ENCODE measurements at regions not wholly inside any gene's neighbourhood (a gene's known extent, or its start where the extent isn't known, plus 50 kb on each side); places are given as distances from the start of the nearest gene placed in this dataset.

- no peak for TF ChIP-seq ATF3 (IDR thresholded peaks at IDR 0.05; ENCODE audit: insufficient read depth, low read depth, low read length)
- no peak for TF ChIP-seq NRF1 (IDR thresholded peaks at IDR 0.05; ENCODE audit: low read depth, low read length)
- no peak for TF ChIP-seq ASH2L (IDR thresholded peaks at IDR 0.05; ENCODE audit: low read length)
- no peak for TF ChIP-seq BACH1 (IDR thresholded peaks at IDR 0.05; ENCODE audit: low read length)
- no peak for TF ChIP-seq JUN (IDR thresholded peaks at IDR 0.05; ENCODE audit: low read depth, low read length)
- no peak for TF ChIP-seq CHD2 (IDR thresholded peaks at IDR 0.05; ENCODE audit: low read length)
- no peak for TF ChIP-seq GABPA (IDR thresholded peaks at IDR 0.05; ENCODE audit: borderline replicate concordance, insufficient read depth, low read length)
- TF ChIP-seq E2F6 (IDR thresholded peaks at IDR 0.05) = no peak
- no peak for TF ChIP-seq POLR2A (IDR thresholded peaks at IDR 0.05; ENCODE audit: control extremely low read depth in 1 of 2, low read depth in 2 of 2, low read length in 2 of 2)
Observed at GRCh38 chr20:6299456-6299855, 176.6 kb upstream of the FERMT1 start (continued).
